GM23338 (cell line): ENCODE measurements at regions not wholly inside any gene's neighbourhood (a gene's known extent, or its start where the extent isn't known, plus 50 kb on each side); places are given as distances from the start of the nearest gene placed in this dataset.

Source experiments
- CREB1 ChIP-seq: fragments of 250-450 bp; sonication (Bioruptor Pico); IDR thresholded peaks from 2 replicates; pipeline ENCODE4 v1.5.0; 2020; ENCODE audit warnings: low read depth, mild to moderate bottlenecking, moderate library complexity
- EZH2 ChIP-seq: fragments of 200-600 bp; sonication (generic); IDR thresholded peaks from one replicate; pipeline ENCODE4 v1.8.0; 2017; ENCODE audit warnings: antibody characterized with exemption, mild to moderate bottlenecking, low read depth; ENCODE audit not compliant: unreplicated experiment
- EZH2phosphoT487 ChIP-seq: fragments of 200-600 bp; sonication (generic); IDR thresholded peaks from one replicate; pipeline ENCODE4 v1.8.1; 2018; ENCODE audit warnings: antibody characterized with exemption; ENCODE audit not compliant: unreplicated experiment
- JUNB ChIP-seq: IDR thresholded peaks from one replicate; pipeline ENCODE4 v1.6.1; 2016; ENCODE audit warnings: antibody characterized with exemption; ENCODE audit not compliant: unreplicated experiment
- NANOG ChIP-seq: IDR thresholded peaks from 2 replicates; pipeline ENCODE4 v1.6.1; 2016; ENCODE audit warnings: antibody characterized with exemption, borderline replicate concordance
- POLR2AphosphoS5 ChIP-seq: IDR thresholded peaks from 2 replicates; pipeline ENCODE4 v1.6.1; 2016; ENCODE audit warnings: antibody characterized with exemption, low read depth
- ZNF331 ChIP-seq: fragments of 250-450 bp; sonication (Bioruptor Pico); IDR thresholded peaks from 2 replicates; pipeline ENCODE4 v1.5.0; 2020; ENCODE audit warnings: low read depth, mild to moderate bottlenecking, moderate library complexity
- TF ChIP-seq, protein P1 (sequence below), 2 experiments: fragments of 200-600 bp in 1 of 2; sonication (generic) in 1 of 2; conservative IDR thresholded peaks; 2 replicates each; pipeline versions ENCODE4 v1.5.1 to v1.6.1; 2016 to 2017; ENCODE audit warnings: antibody characterized with exemption in 2 of 2, low read depth in 2 of 2, mild to moderate bottlenecking in 2 of 2, moderate library complexity in 1 of 2
- TF ChIP-seq, protein P2 (sequence below): IDR thresholded peaks from 2 replicates; pipeline ENCODE4 v1.6.1; 2016; ENCODE audit warnings: antibody characterized with exemption
- TF ChIP-seq, protein P3 (sequence below): IDR thresholded peaks from one replicate; pipeline ENCODE4 v1.6.1; 2018; ENCODE audit warnings: antibody characterized with exemption; ENCODE audit not compliant: unreplicated experiment
- TF ChIP-seq, protein P4 (sequence below): fragments of 250-450 bp; sonication (Bioruptor Pico); IDR thresholded peaks from 2 replicates; pipeline ENCODE4 v1.5.0; 2020; ENCODE audit warnings: mild to moderate bottlenecking, moderate library complexity

DNA sequence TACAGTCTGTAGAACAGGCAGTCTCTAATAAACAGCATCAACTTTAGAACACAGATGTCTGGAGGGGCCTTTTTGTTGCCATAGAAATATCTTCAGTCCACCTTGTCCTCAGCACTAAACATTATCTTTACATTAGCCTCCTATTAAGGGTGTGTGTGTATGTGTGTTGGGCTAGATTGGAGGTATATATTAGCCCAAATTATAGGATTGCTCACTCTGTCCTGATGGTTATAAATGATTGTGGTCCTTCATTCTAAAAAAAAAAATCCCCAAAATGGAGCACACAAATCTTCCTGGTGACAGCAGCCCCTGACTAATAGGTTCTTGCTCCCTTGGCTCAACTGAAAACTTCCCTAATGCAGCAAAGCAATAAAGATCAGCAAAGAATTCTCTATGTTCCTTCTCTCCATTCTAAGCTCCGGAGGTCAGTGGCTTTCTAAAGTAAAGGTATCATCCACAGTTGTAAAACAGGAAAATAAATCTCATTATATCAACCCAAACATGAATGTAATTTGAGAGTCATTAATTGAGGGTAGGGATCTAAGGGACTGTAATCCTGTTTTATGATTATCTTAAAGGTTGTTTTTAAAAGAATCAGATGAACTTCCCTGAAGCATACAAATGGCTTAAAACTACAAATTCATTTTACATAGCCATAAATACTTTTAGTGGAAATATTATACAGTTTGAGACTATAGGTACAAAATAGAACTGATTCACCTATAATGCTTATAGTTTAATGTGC, 232.7 kb downstream of the KLF12 start:
- TF ChIP-seq, protein P1, sequence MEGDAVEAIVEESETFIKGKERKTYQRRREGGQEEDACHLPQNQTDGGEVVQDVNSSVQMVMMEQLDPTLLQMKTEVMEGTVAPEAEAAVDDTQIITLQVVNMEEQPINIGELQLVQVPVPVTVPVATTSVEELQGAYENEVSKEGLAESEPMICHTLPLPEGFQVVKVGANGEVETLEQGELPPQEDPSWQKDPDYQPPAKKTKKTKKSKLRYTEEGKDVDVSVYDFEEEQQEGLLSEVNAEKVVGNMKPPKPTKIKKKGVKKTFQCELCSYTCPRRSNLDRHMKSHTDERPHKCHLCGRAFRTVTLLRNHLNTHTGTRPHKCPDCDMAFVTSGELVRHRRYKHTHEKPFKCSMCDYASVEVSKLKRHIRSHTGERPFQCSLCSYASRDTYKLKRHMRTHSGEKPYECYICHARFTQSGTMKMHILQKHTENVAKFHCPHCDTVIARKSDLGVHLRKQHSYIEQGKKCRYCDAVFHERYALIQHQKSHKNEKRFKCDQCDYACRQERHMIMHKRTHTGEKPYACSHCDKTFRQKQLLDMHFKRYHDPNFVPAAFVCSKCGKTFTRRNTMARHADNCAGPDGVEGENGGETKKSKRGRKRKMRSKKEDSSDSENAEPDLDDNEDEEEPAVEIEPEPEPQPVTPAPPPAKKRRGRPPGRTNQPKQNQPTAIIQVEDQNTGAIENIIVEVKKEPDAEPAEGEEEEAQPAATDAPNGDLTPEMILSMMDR (conservative IDR thresholded peaks at IDR 0.05; ENCODE audit: low read depth in 2 of 2) = no peak
- no peak for TF ChIP-seq EZH2
- no peak for TF ChIP-seq ZNF331
- TF ChIP-seq, protein P2, sequence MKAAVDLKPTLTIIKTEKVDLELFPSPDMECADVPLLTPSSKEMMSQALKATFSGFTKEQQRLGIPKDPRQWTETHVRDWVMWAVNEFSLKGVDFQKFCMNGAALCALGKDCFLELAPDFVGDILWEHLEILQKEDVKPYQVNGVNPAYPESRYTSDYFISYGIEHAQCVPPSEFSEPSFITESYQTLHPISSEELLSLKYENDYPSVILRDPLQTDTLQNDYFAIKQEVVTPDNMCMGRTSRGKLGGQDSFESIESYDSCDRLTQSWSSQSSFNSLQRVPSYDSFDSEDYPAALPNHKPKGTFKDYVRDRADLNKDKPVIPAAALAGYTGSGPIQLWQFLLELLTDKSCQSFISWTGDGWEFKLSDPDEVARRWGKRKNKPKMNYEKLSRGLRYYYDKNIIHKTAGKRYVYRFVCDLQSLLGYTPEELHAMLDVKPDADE = no peak
- TF ChIP-seq, protein P3, sequence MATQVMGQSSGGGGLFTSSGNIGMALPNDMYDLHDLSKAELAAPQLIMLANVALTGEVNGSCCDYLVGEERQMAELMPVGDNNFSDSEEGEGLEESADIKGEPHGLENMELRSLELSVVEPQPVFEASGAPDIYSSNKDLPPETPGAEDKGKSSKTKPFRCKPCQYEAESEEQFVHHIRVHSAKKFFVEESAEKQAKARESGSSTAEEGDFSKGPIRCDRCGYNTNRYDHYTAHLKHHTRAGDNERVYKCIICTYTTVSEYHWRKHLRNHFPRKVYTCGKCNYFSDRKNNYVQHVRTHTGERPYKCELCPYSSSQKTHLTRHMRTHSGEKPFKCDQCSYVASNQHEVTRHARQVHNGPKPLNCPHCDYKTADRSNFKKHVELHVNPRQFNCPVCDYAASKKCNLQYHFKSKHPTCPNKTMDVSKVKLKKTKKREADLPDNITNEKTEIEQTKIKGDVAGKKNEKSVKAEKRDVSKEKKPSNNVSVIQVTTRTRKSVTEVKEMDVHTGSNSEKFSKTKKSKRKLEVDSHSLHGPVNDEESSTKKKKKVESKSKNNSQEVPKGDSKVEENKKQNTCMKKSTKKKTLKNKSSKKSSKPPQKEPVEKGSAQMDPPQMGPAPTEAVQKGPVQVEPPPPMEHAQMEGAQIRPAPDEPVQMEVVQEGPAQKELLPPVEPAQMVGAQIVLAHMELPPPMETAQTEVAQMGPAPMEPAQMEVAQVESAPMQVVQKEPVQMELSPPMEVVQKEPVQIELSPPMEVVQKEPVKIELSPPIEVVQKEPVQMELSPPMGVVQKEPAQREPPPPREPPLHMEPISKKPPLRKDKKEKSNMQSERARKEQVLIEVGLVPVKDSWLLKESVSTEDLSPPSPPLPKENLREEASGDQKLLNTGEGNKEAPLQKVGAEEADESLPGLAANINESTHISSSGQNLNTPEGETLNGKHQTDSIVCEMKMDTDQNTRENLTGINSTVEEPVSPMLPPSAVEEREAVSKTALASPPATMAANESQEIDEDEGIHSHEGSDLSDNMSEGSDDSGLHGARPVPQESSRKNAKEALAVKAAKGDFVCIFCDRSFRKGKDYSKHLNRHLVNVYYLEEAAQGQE = no peak
- no peak for TF ChIP-seq POLR2AphosphoS5
- TF ChIP-seq JUNB = no peak
- no peak for TF ChIP-seq EZH2phosphoT487
- no peak for TF ChIP-seq NANOG
- TF ChIP-seq, protein P4, sequence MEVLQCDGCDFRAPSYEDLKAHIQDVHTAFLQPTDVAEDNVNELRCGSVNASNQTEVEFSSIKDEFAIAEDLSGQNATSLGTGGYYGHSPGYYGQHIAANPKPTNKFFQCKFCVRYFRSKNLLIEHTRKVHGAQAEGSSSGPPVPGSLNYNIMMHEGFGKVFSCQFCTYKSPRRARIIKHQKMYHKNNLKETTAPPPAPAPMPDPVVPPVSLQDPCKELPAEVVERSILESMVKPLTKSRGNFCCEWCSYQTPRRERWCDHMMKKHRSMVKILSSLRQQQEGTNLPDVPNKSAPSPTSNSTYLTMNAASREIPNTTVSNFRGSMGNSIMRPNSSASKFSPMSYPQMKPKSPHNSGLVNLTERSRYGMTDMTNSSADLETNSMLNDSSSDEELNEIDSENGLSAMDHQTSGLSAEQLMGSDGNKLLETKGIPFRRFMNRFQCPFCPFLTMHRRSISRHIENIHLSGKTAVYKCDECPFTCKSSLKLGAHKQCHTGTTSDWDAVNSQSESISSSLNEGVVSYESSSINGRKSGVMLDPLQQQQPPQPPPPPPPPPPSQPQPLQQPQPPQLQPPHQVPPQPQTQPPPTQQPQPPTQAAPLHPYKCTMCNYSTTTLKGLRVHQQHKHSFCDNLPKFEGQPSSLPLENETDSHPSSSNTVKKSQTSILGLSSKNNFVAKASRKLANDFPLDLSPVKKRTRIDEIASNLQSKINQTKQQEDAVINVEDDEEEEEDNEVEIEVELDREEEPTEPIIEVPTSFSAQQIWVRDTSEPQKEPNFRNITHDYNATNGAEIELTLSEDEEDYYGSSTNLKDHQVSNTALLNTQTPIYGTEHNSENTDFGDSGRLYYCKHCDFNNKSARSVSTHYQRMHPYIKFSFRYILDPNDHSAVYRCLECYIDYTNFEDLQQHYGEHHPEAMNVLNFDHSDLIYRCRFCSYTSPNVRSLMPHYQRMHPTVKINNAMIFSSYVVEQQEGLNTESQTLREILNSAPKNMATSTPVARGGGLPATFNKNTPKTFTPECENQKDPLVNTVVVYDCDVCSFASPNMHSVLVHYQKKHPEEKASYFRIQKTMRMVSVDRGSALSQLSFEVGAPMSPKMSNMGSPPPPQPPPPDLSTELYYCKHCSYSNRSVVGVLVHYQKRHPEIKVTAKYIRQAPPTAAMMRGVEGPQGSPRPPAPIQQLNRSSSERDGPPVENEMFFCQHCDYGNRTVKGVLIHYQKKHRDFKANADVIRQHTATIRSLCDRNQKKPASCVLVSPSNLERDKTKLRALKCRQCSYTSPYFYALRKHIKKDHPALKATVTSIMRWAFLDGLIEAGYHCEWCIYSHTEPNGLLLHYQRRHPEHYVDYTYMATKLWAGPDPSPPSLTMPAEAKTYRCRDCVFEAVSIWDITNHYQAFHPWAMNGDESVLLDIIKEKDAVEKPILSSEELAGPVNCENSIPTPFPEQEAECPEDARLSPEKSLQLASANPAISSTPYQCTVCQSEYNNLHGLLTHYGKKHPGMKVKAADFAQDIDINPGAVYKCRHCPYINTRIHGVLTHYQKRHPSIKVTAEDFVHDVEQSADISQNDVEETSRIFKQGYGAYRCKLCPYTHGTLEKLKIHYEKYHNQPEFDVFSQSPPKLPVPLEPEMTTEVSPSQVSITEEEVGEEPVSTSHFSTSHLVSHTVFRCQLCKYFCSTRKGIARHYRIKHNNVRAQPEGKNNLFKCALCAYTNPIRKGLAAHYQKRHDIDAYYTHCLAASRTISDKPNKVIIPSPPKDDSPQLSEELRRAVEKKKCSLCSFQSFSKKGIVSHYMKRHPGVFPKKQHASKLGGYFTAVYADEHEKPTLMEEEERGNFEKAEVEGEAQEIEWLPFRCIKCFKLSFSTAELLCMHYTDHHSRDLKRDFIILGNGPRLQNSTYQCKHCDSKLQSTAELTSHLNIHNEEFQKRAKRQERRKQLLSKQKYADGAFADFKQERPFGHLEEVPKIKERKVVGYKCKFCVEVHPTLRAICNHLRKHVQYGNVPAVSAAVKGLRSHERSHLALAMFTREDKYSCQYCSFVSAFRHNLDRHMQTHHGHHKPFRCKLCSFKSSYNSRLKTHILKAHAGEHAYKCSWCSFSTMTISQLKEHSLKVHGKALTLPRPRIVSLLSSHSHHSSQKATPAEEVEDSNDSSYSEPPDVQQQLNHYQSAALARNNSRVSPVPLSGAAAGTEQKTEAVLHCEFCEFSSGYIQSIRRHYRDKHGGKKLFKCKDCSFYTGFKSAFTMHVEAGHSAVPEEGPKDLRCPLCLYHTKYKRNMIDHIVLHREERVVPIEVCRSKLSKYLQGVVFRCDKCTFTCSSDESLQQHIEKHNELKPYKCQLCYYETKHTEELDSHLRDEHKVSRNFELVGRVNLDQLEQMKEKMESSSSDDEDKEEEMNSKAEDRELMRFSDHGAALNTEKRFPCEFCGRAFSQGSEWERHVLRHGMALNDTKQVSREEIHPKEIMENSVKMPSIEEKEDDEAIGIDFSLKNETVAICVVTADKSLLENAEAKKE (CRISPR knock-in tag) = no peak
- no peak for TF ChIP-seq CREB1 (CRISPR knock-in tag)
